ENCODE measurements at regions not wholly inside any gene's neighbourhood (a gene's known extent, or its start where the extent isn't known, plus 50 kb on each side); places are given as distances from the start of the nearest gene placed in this dataset.

- in situ Hi-C loops (cut with MboI) (no loop called here), intact Hi-C loops (cut with micrococcal nuclease; ENCODE audit: unreplicated experiment) (no loop called here)
- CTCF ChIA-PET, result no interaction called here
- ATAC-seq (no peak), DNase-seq (ENCODE audit: low read depth, low spot score) (no peak), FAIRE-seq (no peak)
- RAD21 ChIA-PET (ENCODE audit: unreplicated experiment), result no interaction called here
- H4K20me1 ChIP-seq (ENCODE audit: control insufficient read depth, insufficient read depth), result no peaks in the 10 kb centered on the region
- H3K4me1 ChIP-seq (ENCODE audit: control insufficient read depth, insufficient read depth, low read length), result no peaks in the 10 kb centered on the region
- WGBS (ENCODE audit: insufficient coverage, insufficient replicate concordance, low lambda C conversion rate, missing lambda C conversion rate), result 23% methylated on average over 8 of the region's 8 CpGs
- no peak overlapping the region for H2AFZ ChIP-seq (ENCODE audit: control insufficient read depth, low read depth, low read length)
- no peaks in the 10 kb centered on the region for H3K27me3 ChIP-seq (replicated peaks in 1 of 2; ENCODE audit: control insufficient read depth in 2 of 2, insufficient read depth in 2 of 2, low read length in 1 of 2)
- H3K4me2 ChIP-seq (ENCODE audit: control insufficient read depth, insufficient read depth), result no peak overlapping the region
- no peak overlapping the region for H3K4me3 ChIP-seq
- no peak overlapping the region for H3K9ac ChIP-seq (ENCODE audit: control insufficient read depth, insufficient read depth, low read length)
- SMC1A ChIA-PET (ENCODE audit: uncharacterized antibody, unreplicated experiment), result interaction anchor here (1.0 to 1.2 kb wide), 3 partner anchors 9 to 205 kb away, joined by 3 to 4 read pairs (median 3); no protein-coding TSS in a partner anchor
- no peak overlapping the region for H3K27ac ChIP-seq (ENCODE audit: control insufficient read depth, insufficient read depth)
- no peak for TF ChIP-seq MYB (IDR thresholded peaks at IDR 0.05; ENCODE audit: borderline replicate concordance, low read depth, low read length)
- TF ChIP-seq MEF2B (IDR thresholded peaks at IDR 0.05; ENCODE audit: partially characterized antibody, poor library complexity, severe bottlenecking), result no peak
- no peak for TF ChIP-seq LARP7 (IDR thresholded peaks at IDR 0.05)
- TF ChIP-seq, protein P1, sequence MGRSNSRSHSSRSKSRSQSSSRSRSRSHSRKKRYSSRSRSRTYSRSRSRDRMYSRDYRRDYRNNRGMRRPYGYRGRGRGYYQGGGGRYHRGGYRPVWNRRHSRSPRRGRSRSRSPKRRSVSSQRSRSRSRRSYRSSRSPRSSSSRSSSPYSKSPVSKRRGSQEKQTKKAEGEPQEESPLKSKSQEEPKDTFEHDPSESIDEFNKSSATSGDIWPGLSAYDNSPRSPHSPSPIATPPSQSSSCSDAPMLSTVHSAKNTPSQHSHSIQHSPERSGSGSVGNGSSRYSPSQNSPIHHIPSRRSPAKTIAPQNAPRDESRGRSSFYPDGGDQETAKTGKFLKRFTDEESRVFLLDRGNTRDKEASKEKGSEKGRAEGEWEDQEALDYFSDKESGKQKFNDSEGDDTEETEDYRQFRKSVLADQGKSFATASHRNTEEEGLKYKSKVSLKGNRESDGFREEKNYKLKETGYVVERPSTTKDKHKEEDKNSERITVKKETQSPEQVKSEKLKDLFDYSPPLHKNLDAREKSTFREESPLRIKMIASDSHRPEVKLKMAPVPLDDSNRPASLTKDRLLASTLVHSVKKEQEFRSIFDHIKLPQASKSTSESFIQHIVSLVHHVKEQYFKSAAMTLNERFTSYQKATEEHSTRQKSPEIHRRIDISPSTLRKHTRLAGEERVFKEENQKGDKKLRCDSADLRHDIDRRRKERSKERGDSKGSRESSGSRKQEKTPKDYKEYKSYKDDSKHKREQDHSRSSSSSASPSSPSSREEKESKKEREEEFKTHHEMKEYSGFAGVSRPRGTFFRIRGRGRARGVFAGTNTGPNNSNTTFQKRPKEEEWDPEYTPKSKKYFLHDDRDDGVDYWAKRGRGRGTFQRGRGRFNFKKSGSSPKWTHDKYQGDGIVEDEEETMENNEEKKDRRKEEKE (IDR thresholded peaks at IDR 0.05), result no peak
- no peaks in the 10 kb centered on the region for H3K36me3 ChIP-seq (ENCODE audit: control insufficient read depth in 2 of 2, insufficient read depth in 2 of 2, low read length in 1 of 2)
- BruUV-seq (replicated peaks), result no TSS peak
- POLR2A ChIA-PET, result no interaction called here
- H3K9me3 ChIP-seq (replicated peaks; ENCODE audit: control insufficient read depth, insufficient read depth, low read length), result no peaks in the 10 kb centered on the region; the same call in 2 of the 3 replicates
- no peaks in the 10 kb centered on the region for H3K79me2 ChIP-seq (ENCODE audit: control insufficient read depth, insufficient read depth, low read length)
These were observed 362.5 kb upstream of the ERCC4 start for GRCh38 chr16:13557418-13557817.

GRCh38 chr16:13558752-13559151 lies 361.2 kb upstream of the ERCC4 start:
- Histone ChIP-seq H3K4me2 (ENCODE audit: control insufficient read depth, insufficient read depth) (no peak overlapping the region), H3K27ac (ENCODE audit: control insufficient read depth, insufficient read depth) (no peak overlapping the region), H4K20me1 (ENCODE audit: control insufficient read depth, insufficient read depth) (no peaks in the 10 kb centered on the region), H3K79me2 (ENCODE audit: control insufficient read depth, insufficient read depth, low read length) (no peaks in the 10 kb centered on the region), H2AFZ (ENCODE audit: control insufficient read depth, low read depth, low read length) (no peak overlapping the region), H3K9me3 (replicated peaks; ENCODE audit: control insufficient read depth, insufficient read depth, low read length) (no peaks in the 10 kb centered on the region; the same call in 2 of the 3 replicates), H3K9ac (ENCODE audit: control insufficient read depth, insufficient read depth, low read length) (no peak overlapping the region), H3K36me3 (ENCODE audit: control insufficient read depth in 2 of 2, insufficient read depth in 2 of 2, low read length in 1 of 2) (no peaks in the 10 kb centered on the region), H3K4me1 (ENCODE audit: control insufficient read depth, insufficient read depth, low read length) (no peaks in the 10 kb centered on the region), H3K4me3 (no peak overlapping the region), H3K27me3 (replicated peaks in 1 of 2; ENCODE audit: control insufficient read depth in 2 of 2, insufficient read depth in 2 of 2, low read length in 1 of 2) (no peaks in the 10 kb centered on the region)
- no peak for DNase-seq (ENCODE audit: low read depth, low spot score)
- ATAC-seq, result no peak
- intact Hi-C loops (cut with micrococcal nuclease; ENCODE audit: unreplicated experiment), result no loop called here
- no peak for FAIRE-seq
- ChIA-PET RAD21 (ENCODE audit: unreplicated experiment) (interaction anchor here (1.3 kb wide), 1 partner anchor 16 kb away, joined by 3 read pairs; no protein-coding TSS in a partner anchor), POLR2A (no interaction called here), CTCF (interaction anchor here (0.7 to 1.3 kb wide), 4 partner anchors 105 to 662 kb away, joined by 3 to 5 read pairs (median 4); no protein-coding TSS in a partner anchor), SMC1A (ENCODE audit: uncharacterized antibody, unreplicated experiment) (interaction anchor here (0.7 to 1.7 kb wide), 6 partner anchors 8 to 204 kb away, joined by 3 to 11 read pairs (median 4); no protein-coding TSS in a partner anchor)
- in situ Hi-C loops (cut with MboI), result no loop called here
- BruUV-seq (replicated peaks), result no TSS peak
- WGBS (ENCODE audit: insufficient coverage, insufficient replicate concordance, low lambda C conversion rate, missing lambda C conversion rate), result 11% methylated on average over 4 of the region's 4 CpGs
- TF ChIP-seq ATF2 (IDR thresholded peaks at IDR 0.05; ENCODE audit: low read length) (no peak), ATF7 (IDR thresholded peaks at IDR 0.05; ENCODE audit: low read depth) (no peak), IRF4 (IDR thresholded peaks at IDR 0.05; ENCODE audit: low read depth, low read length) (no peak), CHD4 (IDR thresholded peaks at IDR 0.05) (no peak), NFYB (IDR thresholded peaks at IDR 0.05; ENCODE audit: insufficient read depth, low read depth, low read length) (no peak)
- TF ChIP-seq, protein P2, sequence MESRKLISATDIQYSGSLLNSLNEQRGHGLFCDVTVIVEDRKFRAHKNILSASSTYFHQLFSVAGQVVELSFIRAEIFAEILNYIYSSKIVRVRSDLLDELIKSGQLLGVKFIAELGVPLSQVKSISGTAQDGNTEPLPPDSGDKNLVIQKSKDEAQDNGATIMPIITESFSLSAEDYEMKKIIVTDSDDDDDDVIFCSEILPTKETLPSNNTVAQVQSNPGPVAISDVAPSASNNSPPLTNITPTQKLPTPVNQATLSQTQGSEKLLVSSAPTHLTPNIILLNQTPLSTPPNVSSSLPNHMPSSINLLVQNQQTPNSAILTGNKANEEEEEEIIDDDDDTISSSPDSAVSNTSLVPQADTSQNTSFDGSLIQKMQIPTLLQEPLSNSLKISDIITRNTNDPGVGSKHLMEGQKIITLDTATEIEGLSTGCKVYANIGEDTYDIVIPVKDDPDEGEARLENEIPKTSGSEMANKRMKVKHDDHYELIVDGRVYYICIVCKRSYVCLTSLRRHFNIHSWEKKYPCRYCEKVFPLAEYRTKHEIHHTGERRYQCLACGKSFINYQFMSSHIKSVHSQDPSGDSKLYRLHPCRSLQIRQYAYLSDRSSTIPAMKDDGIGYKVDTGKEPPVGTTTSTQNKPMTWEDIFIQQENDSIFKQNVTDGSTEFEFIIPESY (IDR thresholded peaks at IDR 0.05), result no peak
